Esophagus muscularis mucosa (tissue), 4 donors: ENCODE measurements at regions not wholly inside any gene's neighbourhood (a gene's known extent, or its start where the extent isn't known, plus 50 kb on each side); places are given as distances from the start of the nearest gene placed in this dataset.
"Not testable (repeated sequence)": the region's sequence is repeated elsewhere in the genome, so short reads cannot be mapped to it uniquely, and the experiment has no call there.

Source experiments
- DNase-seq: peaks from one replicate; pipeline ENCODE4 v3.0.0-alpha.2; 2017; ENCODE audit errors: extremely low spot score
- H3K27ac ChIP-seq, 4 donors: fragments of 200-600 bp; sonication (generic); replicated peaks in 1 of 4; 1 replicate in 3 of 4; 2 replicates in 1 of 4; pipeline ENCODE4 v1.5.1; 2016 to 2019; ENCODE audit warnings: mild to moderate bottlenecking in 1 of 4
- H3K27me3 ChIP-seq, 4 donors: fragments of 200-600 bp; sonication (generic); one replicate each; pipeline versions ENCODE4 v1.5.1 to v1.6.0; 2016 to 2019
- H3K36me3 ChIP-seq, 4 donors: fragments of 200-600 bp; sonication (generic); one replicate each; pipeline ENCODE4 v1.5.1; 2016 to 2019
- H3K4me1 ChIP-seq, 4 donors: fragments of 200-600 bp; sonication (generic); one replicate each; pipeline ENCODE4 v1.5.1; 2016 to 2019
- H3K4me3 ChIP-seq, 4 donors: fragments of 200-600 bp; sonication (generic); 1 replicate in 2 of 4; 2 replicates in 2 of 4; pipeline ENCODE4 v1.5.1; 2016 to 2019; ENCODE audit warnings: mild to moderate bottlenecking in 4 of 4, moderate library complexity in 1 of 4
- H3K9me3 ChIP-seq, 4 donors: fragments of 200-600 bp; sonication (generic); 1 replicate in 3 of 4; 2 replicates in 1 of 4; pipeline ENCODE4 v1.5.1; 2016 to 2019
- CTCF ChIP-seq, 3 experiments: fragments of 200-600 bp in 2 of 3; fragments of 450-650 bp in 1 of 3; sonication (generic) in 2 of 3; IDR thresholded peaks; one replicate each; pipeline ENCODE4 v1.5.1; 2017 to 2019; ENCODE audit warnings: antibody characterized with exemption in 3 of 3, mild to moderate bottlenecking in 2 of 3, moderate library complexity in 1 of 3
- EP300 ChIP-seq: sonication (generic); formaldehyde crosslinking; IDR thresholded peaks from one replicate; pipeline ENCODE4 v1.6.1; 2017; ENCODE audit warnings: antibody characterized with exemption
- POLR2A ChIP-seq: fragments of 450-650 bp; IDR thresholded peaks from one replicate; pipeline ENCODE4 v1.6.1; 2017; ENCODE audit warnings: antibody characterized with exemption, moderate library complexity, mild to moderate bottlenecking, low read depth
- POLR2AphosphoS5 ChIP-seq, 2 donors: sonication (generic); formaldehyde crosslinking; IDR thresholded peaks; one replicate each; pipeline ENCODE4 v1.6.1; 2017; ENCODE audit warnings: antibody characterized with exemption in 2 of 2
- WGBS: methylation state at CpG from one replicate; pipeline ENCODE4 v1.1.5; 2018; 5-methylcytosine and 5-hydroxymethylcytosine counted together
- intact Hi-C: fragments of 100-400 bp; cut with DNase I; formaldehyde crosslinking; loops from one replicate; pipeline ENCODE4 v1.15.1; 2023

GRCh38 chr11:23789200-23789853 is 707.5 kb upstream of the LUZP2 start:
- no peak for TF ChIP-seq POLR2A
- TF ChIP-seq EP300: no peak
- intact Hi-C loops: no loop called here
- DNase-seq: no peak
- no peak overlapping the region for H3K4me3 ChIP-seq
- H3K9me3 ChIP-seq: no peaks in the 10 kb centered on the region
- 70% methylated on average over 5 of the region's 5 CpGs for WGBS
- no peak overlapping the region for H3K27ac ChIP-seq
- H3K4me1 ChIP-seq: no peaks in the 10 kb centered on the region
- H3K27me3 ChIP-seq: no peaks in the 10 kb centered on the region
- no peaks in the 10 kb centered on the region for H3K36me3 ChIP-seq

DNA sequence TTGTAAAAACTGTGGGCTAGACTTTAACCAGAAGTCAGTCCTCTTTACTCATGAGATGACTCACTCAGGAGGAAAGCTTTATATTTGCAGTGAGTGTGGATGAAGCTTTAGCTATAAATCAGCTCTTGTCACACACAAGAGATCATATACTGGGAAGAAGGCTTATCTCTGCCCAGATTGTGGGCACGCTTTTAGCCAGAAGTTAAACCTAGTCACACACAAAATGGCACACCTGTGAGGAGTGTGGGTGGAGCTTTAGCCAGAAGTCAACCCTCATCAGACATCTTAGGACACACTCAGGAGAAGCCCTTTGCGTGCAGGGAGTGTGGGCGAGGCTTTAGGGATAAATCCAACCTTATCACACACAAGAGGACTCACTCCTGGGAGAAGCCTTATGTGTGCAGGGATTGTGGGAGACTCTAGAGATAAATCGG is 706.9 kb upstream of the LUZP2 start:
- Histone ChIP-seq H3K4me1 (no peaks in the 10 kb centered on the region), H3K27ac (no peak overlapping the region), H3K27me3 (no peaks in the 10 kb centered on the region), H3K9me3 (no peaks in the 10 kb centered on the region), H3K4me3 (no peak overlapping the region), H3K36me3 (no peaks in the 10 kb centered on the region)
- DNase-seq: no peak
- intact Hi-C loops: no loop called here
- WGBS: 79% methylated on average over 4 of the region's 4 CpGs
- TF ChIP-seq CTCF (IDR thresholded peaks at IDR 0.05): no peak

- H3K27ac ChIP-seq: no peak overlapping the region
- WGBS: 52% methylated on average over 3 of the region's 3 CpGs
- no peak for DNase-seq
- no peaks in the 10 kb centered on the region for H3K27me3 ChIP-seq
- H3K9me3 ChIP-seq: no peaks in the 10 kb centered on the region
- intact Hi-C loops: no loop called here
- peaks cover 0 to 19% (median 2%) of the 10 kb centered on the region in 4 donors for H3K4me1 ChIP-seq
- TF ChIP-seq EP300 (no peak), POLR2A (no peak), CTCF (IDR thresholded peaks at IDR 0.05) (no peak), POLR2AphosphoS5 (IDR thresholded peaks at IDR 0.05) (no peak)
- H3K36me3 ChIP-seq: no peaks in the 10 kb centered on the region
- H3K4me3 ChIP-seq: no peak overlapping the region
Measured at GRCh38 chr11:23797624-23798419, 699.0 kb upstream of the LUZP2 start.

- intact Hi-C loops, H3K27ac ChIP-seq, H3K36me3 ChIP-seq, DNase-seq, H3K4me1 ChIP-seq, H3K9me3 ChIP-seq, H3K27me3 ChIP-seq, H3K4me3 ChIP-seq: not testable (repeated sequence)
- 97% methylated on average over 5 of the region's 5 CpGs for WGBS
Measured at GRCh38 chr11:23834306-23834705, 662.5 kb upstream of the LUZP2 start.

GRCh38 chr11:23836981-23837380 is 659.9 kb upstream of the LUZP2 start:
- no peaks in the 10 kb centered on the region for H3K36me3 ChIP-seq
- no peak overlapping the region for H3K4me3 ChIP-seq
- DNase-seq: no peak
- no peak overlapping the region for H3K27ac ChIP-seq
- no peaks in the 10 kb centered on the region for H3K27me3 ChIP-seq
- 94% methylated on average over 1 of the region's 1 CpG for WGBS
- TF ChIP-seq POLR2A (no peak), POLR2AphosphoS5 (IDR thresholded peaks at IDR 0.05) (no peak), CTCF (IDR thresholded peaks at IDR 0.05) (no peak)
- intact Hi-C loops: no loop called here
- H3K9me3 ChIP-seq: no peaks in the 10 kb centered on the region
- H3K4me1 ChIP-seq: no peaks in the 10 kb centered on the region
